ENCODE measurements at regions not wholly inside any gene's neighbourhood (a gene's known extent, or its start where the extent isn't known, plus 50 kb on each side); places are given as distances from the start of the nearest gene placed in this dataset.

DNA sequence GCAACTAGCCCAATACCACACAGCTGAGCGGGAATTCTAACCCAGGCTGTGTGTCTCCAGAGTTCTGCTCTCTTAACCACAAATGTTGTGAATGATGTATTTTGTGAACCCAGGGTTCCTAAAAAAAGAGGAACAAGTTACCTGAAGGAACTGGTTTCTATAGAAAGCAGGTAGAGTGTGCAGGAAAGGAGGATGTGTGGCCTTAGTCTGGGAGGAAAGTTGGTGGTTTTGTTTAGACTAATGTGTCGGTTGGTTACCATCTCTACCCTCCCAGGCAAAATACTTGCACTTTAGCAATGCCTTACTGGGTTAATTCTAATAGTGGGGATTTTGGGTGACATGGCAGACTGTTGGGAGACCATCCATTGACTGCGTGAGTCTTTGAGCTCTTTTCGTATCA is 143.3 kb downstream of the SCP2D1 start (continued):
- TF ChIP-seq POU5F1 (IDR thresholded peaks at IDR 0.05; ENCODE audit: low read depth, low read length) (no peak), CBX5 (IDR thresholded peaks at IDR 0.05; ENCODE audit: low read depth, low read length) (no peak), NRF1 (IDR thresholded peaks at IDR 0.05; ENCODE audit: low read depth, low read length) (no peak), SIN3A (conservative IDR thresholded peaks at IDR 0.05 in 1 of 2, IDR thresholded peaks at IDR 0.05 in 1 of 2; ENCODE audit: low read depth in 1 of 2, low read length in 2 of 2) (no peak), CHD1 (IDR thresholded peaks at IDR 0.05; ENCODE audit: low read depth, low read length) (no peak)
- TF ChIP-seq, protein P1, sequence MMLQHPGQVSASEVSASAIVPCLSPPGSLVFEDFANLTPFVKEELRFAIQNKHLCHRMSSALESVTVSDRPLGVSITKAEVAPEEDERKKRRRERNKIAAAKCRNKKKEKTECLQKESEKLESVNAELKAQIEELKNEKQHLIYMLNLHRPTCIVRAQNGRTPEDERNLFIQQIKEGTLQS (IDR thresholded peaks at IDR 0.05; ENCODE audit: insufficient read depth, low read depth, low read length): no peak

All from H1 (cell line).